Calu3 (cell line): ENCODE measurements at regions not wholly inside any gene's neighbourhood (a gene's known extent, or its start where the extent isn't known, plus 50 kb on each side); places are given as distances from the start of the nearest gene placed in this dataset.

Experiments used
- BruUV-seq: library from RNA; stranded (reverse); fragments of 400-500 nt; replicated peaks from 2 replicates; lab custom pipeline; 2021; lab: Mats Ljungman, UMichigan
- CTCF ChIA-PET: fragments of 300-600 bp; sonication (Branson Sonifier 250); formaldehyde crosslinking; loops from one replicate; lab custom pipeline; 2022; ENCODE audit warnings: antibody characterized with exemption; lab: Charles Lee
- DNase-seq: peaks from one replicate; pipeline ENCODE4 v3.0.0; 2022
- H3K27ac Mint-ChIP-seq: one replicate; pipeline ENCODE4 v1.8.0; 2022; ENCODE audit warnings: mixed read lengths; ENCODE audit not compliant: unreplicated experiment
- H3K27me3 Mint-ChIP-seq: one replicate; pipeline ENCODE4 v1.8.0; 2022; ENCODE audit warnings: mixed read lengths; ENCODE audit not compliant: unreplicated experiment
- H3K36me3 Mint-ChIP-seq: one replicate; pipeline ENCODE4 v1.8.0; 2022; ENCODE audit warnings: mild to moderate bottlenecking, moderate library complexity, mixed read lengths; ENCODE audit not compliant: insufficient read depth, unreplicated experiment
- H3K4me1 Mint-ChIP-seq: one replicate; pipeline ENCODE4 v1.8.0; 2022; ENCODE audit warnings: mild to moderate bottlenecking, low read depth, mixed read lengths; ENCODE audit not compliant: unreplicated experiment
- H3K4me3 Mint-ChIP-seq: one replicate; pipeline ENCODE4 v1.8.0; 2022; ENCODE audit warnings: mild to moderate bottlenecking, low read depth, moderate library complexity, mixed read lengths; ENCODE audit not compliant: unreplicated experiment
- H3K9me3 Mint-ChIP-seq: one replicate; pipeline ENCODE4 v1.8.0; 2022; ENCODE audit warnings: low read depth, mixed read lengths; ENCODE audit not compliant: unreplicated experiment
- intact Hi-C: fragments of 100-400 bp; cut with micrococcal nuclease; formaldehyde crosslinking; loops from one replicate; pipeline ENCODE4 v1.10.0; 2022; ENCODE audit not compliant: unreplicated experiment
- TF ChIP-seq, protein P1 (sequence below): fragments of 200-600 bp; IDR thresholded peaks from one replicate; pipeline ENCODE4 v1.8.0; 2022; ENCODE audit warnings: antibody characterized with exemption; ENCODE audit not compliant: unreplicated experiment

DNA sequence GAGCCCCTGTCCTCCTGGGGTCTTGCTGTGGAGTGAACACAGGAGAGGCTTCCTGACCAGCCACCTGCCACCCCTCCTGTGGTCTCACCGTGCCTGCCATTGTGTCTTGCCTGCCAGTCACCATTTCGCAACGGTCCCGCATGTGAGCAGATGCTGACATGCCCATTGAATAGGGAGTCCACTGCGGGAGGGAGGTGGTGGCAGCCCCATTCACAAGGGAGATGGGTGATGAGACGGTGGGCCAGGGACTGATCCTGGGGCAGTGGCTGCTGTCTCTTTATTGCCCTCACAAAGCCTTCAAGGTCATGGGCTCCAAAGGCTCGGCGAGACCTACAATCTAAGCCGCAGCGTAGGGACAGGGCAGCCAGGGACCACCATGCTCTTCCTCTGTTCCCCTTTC lies 76.0 kb upstream of the NPTX2 start:
- TF ChIP-seq, protein P1, sequence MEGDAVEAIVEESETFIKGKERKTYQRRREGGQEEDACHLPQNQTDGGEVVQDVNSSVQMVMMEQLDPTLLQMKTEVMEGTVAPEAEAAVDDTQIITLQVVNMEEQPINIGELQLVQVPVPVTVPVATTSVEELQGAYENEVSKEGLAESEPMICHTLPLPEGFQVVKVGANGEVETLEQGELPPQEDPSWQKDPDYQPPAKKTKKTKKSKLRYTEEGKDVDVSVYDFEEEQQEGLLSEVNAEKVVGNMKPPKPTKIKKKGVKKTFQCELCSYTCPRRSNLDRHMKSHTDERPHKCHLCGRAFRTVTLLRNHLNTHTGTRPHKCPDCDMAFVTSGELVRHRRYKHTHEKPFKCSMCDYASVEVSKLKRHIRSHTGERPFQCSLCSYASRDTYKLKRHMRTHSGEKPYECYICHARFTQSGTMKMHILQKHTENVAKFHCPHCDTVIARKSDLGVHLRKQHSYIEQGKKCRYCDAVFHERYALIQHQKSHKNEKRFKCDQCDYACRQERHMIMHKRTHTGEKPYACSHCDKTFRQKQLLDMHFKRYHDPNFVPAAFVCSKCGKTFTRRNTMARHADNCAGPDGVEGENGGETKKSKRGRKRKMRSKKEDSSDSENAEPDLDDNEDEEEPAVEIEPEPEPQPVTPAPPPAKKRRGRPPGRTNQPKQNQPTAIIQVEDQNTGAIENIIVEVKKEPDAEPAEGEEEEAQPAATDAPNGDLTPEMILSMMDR, result no peak
- BruUV-seq, result no TSS peak
- Mint-ChIP-seq H3K27ac (no peak overlapping the region), H3K4me3 (no peak overlapping the region), H3K27me3 (peaks cover 30% of the 10 kb centered on the region), H3K9me3 (no peaks in the 10 kb centered on the region), H3K36me3 (no peaks in the 10 kb centered on the region), H3K4me1 (no peaks in the 10 kb centered on the region)
- intact Hi-C loops, result no loop called here
- CTCF ChIA-PET, result no interaction called here
- DNase-seq, result no peak

DNA sequence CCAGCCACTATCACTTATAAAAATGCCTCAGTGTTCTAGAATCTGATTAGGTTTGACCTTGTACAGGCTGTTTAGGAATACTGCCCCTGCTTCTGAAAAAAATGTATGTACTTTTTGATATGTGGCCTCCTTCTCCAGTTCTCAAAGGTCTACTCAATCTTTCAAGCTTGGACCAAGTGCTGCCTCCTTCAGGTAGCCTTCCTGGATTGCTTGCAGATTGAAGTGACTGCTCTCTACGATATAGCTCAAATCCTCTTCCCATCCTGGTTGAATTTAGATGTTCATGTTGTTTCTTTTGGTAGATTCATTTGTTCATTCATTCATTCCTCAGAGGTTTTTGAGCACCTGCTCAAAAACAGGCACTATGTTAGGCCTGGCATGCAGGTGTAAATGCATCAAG lies 77.2 kb upstream of the NPTX2 start:
- peaks cover 42% of the 10 kb centered on the region for H3K27me3 Mint-ChIP-seq
- TF ChIP-seq, protein P1, result no peak
- H3K36me3 Mint-ChIP-seq, result no peaks in the 10 kb centered on the region
- no TSS peak for BruUV-seq
- no peaks in the 10 kb centered on the region for H3K9me3 Mint-ChIP-seq
- H3K27ac Mint-ChIP-seq, result no peak overlapping the region
- intact Hi-C loops, result no loop called here
- no peak overlapping the region for H3K4me3 Mint-ChIP-seq
- CTCF ChIA-PET, result no interaction called here
- no peak for DNase-seq
- no peaks in the 10 kb centered on the region for H3K4me1 Mint-ChIP-seq

DNA sequence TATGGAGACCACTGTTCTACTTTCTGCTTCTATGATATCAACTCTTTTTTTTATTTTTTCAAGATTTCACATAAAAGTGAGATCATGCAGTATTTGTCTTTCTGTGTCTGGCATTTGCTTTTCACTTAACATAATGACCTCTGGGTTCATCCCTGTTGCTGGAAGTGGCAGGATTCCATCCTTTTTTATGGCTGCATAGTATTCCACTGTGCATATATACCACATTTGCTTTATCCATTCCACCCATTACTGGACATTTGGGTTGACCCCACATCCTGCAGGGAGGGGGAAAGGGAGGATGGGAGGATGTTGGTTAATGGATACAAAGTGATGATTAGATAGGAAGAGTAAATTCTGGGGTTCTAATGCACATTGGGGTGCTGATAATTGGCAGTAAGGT lies 80.3 kb upstream of the NPTX2 start:
- Mint-ChIP-seq H3K4me1 (no peaks in the 10 kb centered on the region), H3K27me3 (peaks cover 59% of the 10 kb centered on the region), H3K9me3 (no peaks in the 10 kb centered on the region), H3K27ac (no peak overlapping the region), H3K4me3 (no peak overlapping the region), H3K36me3 (no peaks in the 10 kb centered on the region)
- no peak for DNase-seq
- no TSS peak for BruUV-seq
- TF ChIP-seq, protein P1, result no peak
- intact Hi-C loops, result no loop called here
- CTCF ChIA-PET, result no interaction called here

DNA sequence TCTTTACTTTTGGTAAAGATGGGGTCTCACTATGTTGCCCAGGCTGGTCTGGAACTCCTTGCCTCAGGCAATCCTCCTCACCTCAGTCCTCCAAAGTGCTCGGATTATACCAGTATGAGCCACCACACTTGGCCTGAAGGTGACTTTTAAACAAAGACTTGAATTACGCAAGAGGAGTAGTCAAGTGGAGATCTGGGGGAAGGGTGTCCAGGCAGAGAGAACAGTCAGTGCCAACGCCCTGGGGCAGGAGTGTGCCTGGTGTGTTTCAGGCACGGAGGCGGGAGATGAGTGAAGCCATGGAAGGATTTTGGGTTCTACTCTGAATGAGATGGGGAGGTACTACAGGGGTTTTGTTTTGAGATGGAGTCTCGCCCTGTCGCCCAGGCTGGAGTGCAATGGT lies 82.6 kb upstream of the NPTX2 start:
- TF ChIP-seq, protein P1, result no peak
- Mint-ChIP-seq H3K9me3 (no peaks in the 10 kb centered on the region), H3K4me1 (no peaks in the 10 kb centered on the region), H3K4me3 (no peak overlapping the region), H3K36me3 (no peaks in the 10 kb centered on the region), H3K27me3 (peaks cover 68% of the 10 kb centered on the region), H3K27ac (no peak overlapping the region)
- BruUV-seq, result no TSS peak
- intact Hi-C loops, result no loop called here
- no peak for DNase-seq
- CTCF ChIA-PET, result no interaction called here
